ENCODE measurements at regions not wholly inside any gene's neighbourhood (a gene's known extent, or its start where the extent isn't known, plus 50 kb on each side); places are given as distances from the start of the nearest gene placed in this dataset.
"Not testable (repeated sequence)": the region's sequence is repeated elsewhere in the genome, so short reads cannot be mapped to it uniquely, and the experiment has no call there.

GRCh38 chr13:47687577-47687976 is 313.5 kb downstream of the SUCLA2 start:
- H3K4me3 ChIP-seq (ENCODE audit: low read length): no peak overlapping the region
- no peak overlapping the region for H3K27ac ChIP-seq (ENCODE audit: low read depth, low read length)
- Mint-ChIP-seq H3K9me3 (peaks cover 0 to 12% (median 2%) of the 10 kb centered on the region in 11 donors), H3K4me1 (no peaks in the 10 kb centered on the region), H3K4me3 (no peak overlapping the region), H3K27me3 (peaks cover 0 to 8% (median 0%) of the 10 kb centered on the region in 5 donors), H3K36me3 (no peaks in the 10 kb centered on the region), H3K27ac (no peak overlapping the region)
- no peaks in the 10 kb centered on the region for H3K36me3 ChIP-seq (ENCODE audit: control insufficient read depth in 2 of 3, insufficient read depth in 3 of 3, low read length in 3 of 3)
- H3K27me3 ChIP-seq (ENCODE audit: control insufficient read depth in 2 of 2, insufficient read depth in 2 of 2, low read length in 2 of 2): peaks cover 0 to 3% of the 10 kb centered on the region in 2 donors
- POLR2A ChIA-PET: no interaction called here
- no peak for ATAC-seq
- no peaks in the 10 kb centered on the region for H3K9me3 ChIP-seq (ENCODE audit: control insufficient read depth in 2 of 3, low read length in 3 of 3)
- no peak for DNase-seq
- H3K4me1 ChIP-seq (ENCODE audit: control insufficient read depth in 2 of 2, insufficient read depth in 2 of 2, low read length in 2 of 2): no peaks in the 10 kb centered on the region
- CTCF ChIA-PET: no interaction called here
- intact Hi-C loops (cut with micrococcal nuclease): no loop called here

GRCh38 chr13:47685156-47685555 is 315.9 kb downstream of the SUCLA2 start:
- H3K4me3 ChIP-seq (ENCODE audit: low read length); H3K36me3 ChIP-seq (ENCODE audit: control insufficient read depth in 2 of 3, insufficient read depth in 3 of 3, low read length in 3 of 3); H3K36me3 Mint-ChIP-seq; intact Hi-C loops (cut with micrococcal nuclease); H3K27me3 ChIP-seq (ENCODE audit: control insufficient read depth in 2 of 2, insufficient read depth in 2 of 2, low read length in 2 of 2); H3K9me3 ChIP-seq (ENCODE audit: control insufficient read depth in 2 of 3, low read length in 3 of 3); H3K27ac Mint-ChIP-seq; H3K4me3 Mint-ChIP-seq; DNase-seq; H3K4me1 ChIP-seq (ENCODE audit: control insufficient read depth in 2 of 2, insufficient read depth in 2 of 2, low read length in 2 of 2); CTCF ChIA-PET; H3K27me3 Mint-ChIP-seq; H3K27ac ChIP-seq (ENCODE audit: low read depth, low read length); POLR2A ChIA-PET; ATAC-seq; H3K4me1 Mint-ChIP-seq: not testable (repeated sequence)
- H3K9me3 Mint-ChIP-seq: peaks cover 0 to 12% (median 1%) of the 10 kb centered on the region in 11 donors

- Mint-ChIP-seq H3K27me3 (peaks cover 0 to 21% (median 6%) of the 10 kb centered on the region in 5 donors), H3K4me1 (no peaks in the 10 kb centered on the region), H3K36me3 (no peaks in the 10 kb centered on the region), H3K27ac (no peak overlapping the region), H3K4me3 (no peak overlapping the region), H3K9me3 (peaks cover 0 to 13% (median 1%) of the 10 kb centered on the region in 11 donors)
- no peaks in the 10 kb centered on the region for H3K9me3 ChIP-seq (ENCODE audit: control insufficient read depth in 2 of 3, low read length in 3 of 3)
- no peaks in the 10 kb centered on the region for H3K27me3 ChIP-seq (ENCODE audit: control insufficient read depth in 2 of 2, insufficient read depth in 2 of 2, low read length in 2 of 2)
- no peaks in the 10 kb centered on the region for H3K4me1 ChIP-seq (ENCODE audit: control insufficient read depth in 2 of 2, insufficient read depth in 2 of 2, low read length in 2 of 2)
- DNase-seq (no peak), ATAC-seq (no peak)
- POLR2A ChIA-PET: no interaction called here
- H3K36me3 ChIP-seq (ENCODE audit: control insufficient read depth in 2 of 3, insufficient read depth in 3 of 3, low read length in 3 of 3): no peaks in the 10 kb centered on the region
- CTCF ChIA-PET: no interaction called here
- intact Hi-C loops (cut with micrococcal nuclease): no loop called here
- no peak overlapping the region for H3K4me3 ChIP-seq (ENCODE audit: low read length)
- H3K27ac ChIP-seq (ENCODE audit: low read depth, low read length): no peak overlapping the region
These were observed 320.3 kb downstream of the SUCLA2 start for GRCh38 chr13:47680748-47681147.

GRCh38 chr13:47679401-47679800 is 321.7 kb downstream of the SUCLA2 start:
- ChIA-PET POLR2A (no interaction called here), CTCF (no interaction called here)
- no peak overlapping the region for H3K27ac ChIP-seq (ENCODE audit: low read depth, low read length)
- H3K4me3 ChIP-seq (ENCODE audit: low read length): no peak overlapping the region
- intact Hi-C loops (cut with micrococcal nuclease): no loop called here
- Mint-ChIP-seq H3K4me1 (no peaks in the 10 kb centered on the region), H3K27me3 (peaks cover 0 to 19% (median 9%) of the 10 kb centered on the region in 5 donors), H3K9me3 (peaks cover 0 to 10% (median 0%) of the 10 kb centered on the region in 11 donors), H3K4me3 (no peak overlapping the region), H3K27ac (no peak overlapping the region), H3K36me3 (no peaks in the 10 kb centered on the region)
- H3K36me3 ChIP-seq (ENCODE audit: control insufficient read depth in 2 of 3, insufficient read depth in 3 of 3, low read length in 3 of 3): no peaks in the 10 kb centered on the region
- ATAC-seq (no peak), DNase-seq (no peak)
- no peaks in the 10 kb centered on the region for H3K4me1 ChIP-seq (ENCODE audit: control insufficient read depth in 2 of 2, insufficient read depth in 2 of 2, low read length in 2 of 2)
- H3K9me3 ChIP-seq (ENCODE audit: control insufficient read depth in 2 of 3, low read length in 3 of 3): no peaks in the 10 kb centered on the region
- no peaks in the 10 kb centered on the region for H3K27me3 ChIP-seq (ENCODE audit: control insufficient read depth in 2 of 2, insufficient read depth in 2 of 2, low read length in 2 of 2)

GRCh38 chr13:47678201-47678968 is 322.7 kb downstream of the SUCLA2 start:
- no peaks in the 10 kb centered on the region for H3K36me3 Mint-ChIP-seq
- Histone ChIP-seq H3K4me3 (ENCODE audit: low read length) (no peak overlapping the region), H3K4me1 (ENCODE audit: control insufficient read depth in 2 of 2, insufficient read depth in 2 of 2, low read length in 2 of 2) (no peaks in the 10 kb centered on the region), H3K27ac (ENCODE audit: low read depth, low read length) (no peak overlapping the region), H3K27me3 (ENCODE audit: control insufficient read depth in 2 of 2, insufficient read depth in 2 of 2, low read length in 2 of 2) (no peaks in the 10 kb centered on the region), H3K36me3 (ENCODE audit: control insufficient read depth in 2 of 3, insufficient read depth in 3 of 3, low read length in 3 of 3) (no peaks in the 10 kb centered on the region), H3K9me3 (ENCODE audit: control insufficient read depth in 2 of 3, low read length in 3 of 3) (no peaks in the 10 kb centered on the region)
- H3K9me3 Mint-ChIP-seq: peaks cover 0 to 10% (median 0%) of the 10 kb centered on the region in 11 donors
- no peak for ATAC-seq
- H3K4me1 Mint-ChIP-seq: no peaks in the 10 kb centered on the region
- no peak for DNase-seq
- intact Hi-C loops (cut with micrococcal nuclease): no loop called here
- ChIA-PET CTCF (no interaction called here), POLR2A (no interaction called here)
- H3K4me3 Mint-ChIP-seq: no peak overlapping the region
- peaks cover 0 to 16% (median 9%) of the 10 kb centered on the region in 5 donors for H3K27me3 Mint-ChIP-seq
- no peak overlapping the region for H3K27ac Mint-ChIP-seq

GRCh38 chr13:47675871-47676270 is 325.2 kb downstream of the SUCLA2 start:
- intact Hi-C loops (cut with micrococcal nuclease): no loop called here
- Mint-ChIP-seq H3K27ac (no peak overlapping the region), H3K36me3 (no peaks in the 10 kb centered on the region), H3K4me3 (no peak overlapping the region), H3K4me1 (no peaks in the 10 kb centered on the region), H3K27me3 (peaks cover 0 to 19% (median 9%) of the 10 kb centered on the region in 5 donors), H3K9me3 (peaks cover 0 to 10% (median 0%) of the 10 kb centered on the region in 11 donors)
- ChIA-PET POLR2A (no interaction called here), CTCF (no interaction called here)
- no peak overlapping the region for H3K4me3 ChIP-seq (ENCODE audit: low read length)
- H3K27me3 ChIP-seq (ENCODE audit: control insufficient read depth in 2 of 2, insufficient read depth in 2 of 2, low read length in 2 of 2): no peaks in the 10 kb centered on the region
- ATAC-seq: no peak
- DNase-seq: no peak
- H3K27ac ChIP-seq (ENCODE audit: low read depth, low read length): no peak overlapping the region
- H3K9me3 ChIP-seq (ENCODE audit: control insufficient read depth in 2 of 3, low read length in 3 of 3): no peaks in the 10 kb centered on the region
- no peaks in the 10 kb centered on the region for H3K4me1 ChIP-seq (ENCODE audit: control insufficient read depth in 2 of 2, insufficient read depth in 2 of 2, low read length in 2 of 2)
- H3K36me3 ChIP-seq (ENCODE audit: control insufficient read depth in 2 of 3, insufficient read depth in 3 of 3, low read length in 3 of 3): no peaks in the 10 kb centered on the region

Measured in naive thymus-derived CD4-positive, alpha-beta T cell (primary cell).